Nephron (organoid): ENCODE measurements at regions not wholly inside any gene's neighbourhood (a gene's known extent, or its start where the extent isn't known, plus 50 kb on each side); places are given as distances from the start of the nearest gene placed in this dataset.

Source experiments
- H3K27ac Mint-ChIP-seq, 3 experiments: 2 replicates each; pipeline ENCODE4 v1.8.0; 2020; ENCODE audit warnings: mixed read lengths in 3 of 3, mild to moderate bottlenecking in 2 of 3, moderate library complexity in 1 of 3
- H3K27me3 Mint-ChIP-seq: 2 replicates; pipeline ENCODE4 v1.8.0; 2021; ENCODE audit warnings: low read depth, mild to moderate bottlenecking, moderate library complexity, mixed read lengths
- H3K36me3 Mint-ChIP-seq: 2 replicates; pipeline ENCODE4 v1.8.0; 2020; ENCODE audit warnings: low read depth, mixed read lengths
- H3K4me1 Mint-ChIP-seq: 2 replicates; pipeline ENCODE4 v1.8.0; 2020; ENCODE audit warnings: mixed read lengths
- H3K4me3 Mint-ChIP-seq, 3 experiments: 2 replicates each; pipeline ENCODE4 v1.8.0; 2020; ENCODE audit warnings: mild to moderate bottlenecking in 3 of 3, mixed read lengths in 3 of 3, moderate library complexity in 2 of 3
- H3K9me3 Mint-ChIP-seq: 2 replicates; pipeline ENCODE4 v1.8.0; 2020; ENCODE audit warnings: mixed read lengths
- CTCF ChIP-seq, 3 experiments: fragments of 200-600 bp; sonication (generic); IDR thresholded peaks; one replicate each; pipeline ENCODE4 v1.5.0; 2021; ENCODE audit warnings: antibody characterized with exemption in 3 of 3; ENCODE audit not compliant: unreplicated experiment in 3 of 3

- Mint-ChIP-seq H3K4me1 (no peaks in the 10 kb centered on the region), H3K36me3 (no peaks in the 10 kb centered on the region), H3K9me3 (no peaks in the 10 kb centered on the region), H3K27ac (peak overlapping the region; percentile 76 to 94 (median 92)), H3K27me3 (no peaks in the 10 kb centered on the region), H3K4me3 (no peak overlapping the region)
- no peak for TF ChIP-seq CTCF (IDR thresholded peaks at IDR 0.05; ENCODE audit: unreplicated experiment in 3 of 3)
Measured at GRCh38 chr14:39876916-39877315, 444.7 kb upstream of the FBXO33 start.

- no peaks in the 10 kb centered on the region for H3K36me3 Mint-ChIP-seq
- no peaks in the 10 kb centered on the region for H3K9me3 Mint-ChIP-seq
- H3K4me3 Mint-ChIP-seq = no peak overlapping the region
- no peaks in the 10 kb centered on the region for H3K4me1 Mint-ChIP-seq
- no peaks in the 10 kb centered on the region for H3K27me3 Mint-ChIP-seq
- H3K27ac Mint-ChIP-seq = peak overlapping the region; percentile 76 to 94 (median 92)
- TF ChIP-seq CTCF (IDR thresholded peaks at IDR 0.05; ENCODE audit: unreplicated experiment in 3 of 3) = no peak
Measured at GRCh38 chr14:39875028-39875427, 442.8 kb upstream of the FBXO33 start.

GRCh38 chr14:39873791-39874190 lies 441.6 kb upstream of the FBXO33 start:
- H3K36me3 Mint-ChIP-seq = no peaks in the 10 kb centered on the region
- H3K4me3 Mint-ChIP-seq = no peak overlapping the region
- no peaks in the 10 kb centered on the region for H3K9me3 Mint-ChIP-seq
- H3K27me3 Mint-ChIP-seq = no peaks in the 10 kb centered on the region
- TF ChIP-seq CTCF (IDR thresholded peaks at IDR 0.05; ENCODE audit: unreplicated experiment in 3 of 3) = no peak
- H3K27ac Mint-ChIP-seq = peak overlapping the region in 1 of 3 experiments; percentile 94
- H3K4me1 Mint-ChIP-seq = no peaks in the 10 kb centered on the region

- Mint-ChIP-seq H3K27me3 (no peaks in the 10 kb centered on the region), H3K27ac (no peak overlapping the region), H3K4me3 (no peak overlapping the region), H3K4me1 (peaks cover 6% of the 10 kb centered on the region), H3K9me3 (no peaks in the 10 kb centered on the region), H3K36me3 (no peaks in the 10 kb centered on the region)
- no peak for TF ChIP-seq CTCF (IDR thresholded peaks at IDR 0.05; ENCODE audit: unreplicated experiment in 3 of 3)
Measured at GRCh38 chr14:39868949-39869348, 436.7 kb upstream of the FBXO33 start.

GRCh38 chr14:39868251-39868650 lies 436.0 kb upstream of the FBXO33 start:
- Mint-ChIP-seq H3K27ac (no peak overlapping the region), H3K4me3 (no peak overlapping the region), H3K36me3 (no peaks in the 10 kb centered on the region), H3K9me3 (no peaks in the 10 kb centered on the region), H3K27me3 (no peaks in the 10 kb centered on the region), H3K4me1 (peaks cover 6% of the 10 kb centered on the region)
- no peak for TF ChIP-seq CTCF (IDR thresholded peaks at IDR 0.05; ENCODE audit: unreplicated experiment in 3 of 3)

- no peak overlapping the region for H3K4me3 Mint-ChIP-seq
- TF ChIP-seq CTCF (IDR thresholded peaks at IDR 0.05; ENCODE audit: unreplicated experiment in 3 of 3) = no peak
- H3K4me1 Mint-ChIP-seq = peaks cover 15% of the 10 kb centered on the region
- no peaks in the 10 kb centered on the region for H3K9me3 Mint-ChIP-seq
- H3K27me3 Mint-ChIP-seq = no peaks in the 10 kb centered on the region
- H3K27ac Mint-ChIP-seq = no peak overlapping the region
- H3K36me3 Mint-ChIP-seq = no peaks in the 10 kb centered on the region
Measured at GRCh38 chr14:39863441-39863840, 431.2 kb upstream of the FBXO33 start.
